ENCODE measurements at regions not wholly inside any gene's neighbourhood (a gene's known extent, or its start where the extent isn't known, plus 50 kb on each side); places are given as distances from the start of the nearest gene placed in this dataset.

DNA sequence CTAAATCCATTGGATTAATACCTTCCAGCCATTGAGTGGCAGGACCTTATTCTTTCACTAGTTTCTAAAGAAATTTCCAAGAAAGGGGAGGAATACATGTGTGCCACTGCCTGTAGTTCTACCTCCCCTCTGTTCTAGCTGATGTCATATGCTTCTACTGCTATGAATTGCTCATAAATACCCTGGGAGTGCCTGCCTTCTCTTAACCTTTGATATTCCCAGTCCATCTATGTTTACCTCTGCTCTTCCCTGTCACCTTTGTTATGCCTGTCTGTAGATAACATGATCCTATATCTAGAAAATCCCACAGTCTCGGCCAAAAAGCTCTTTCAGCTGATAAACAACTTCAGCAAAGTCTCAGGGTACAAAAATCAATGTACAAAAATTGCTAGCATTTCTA lies 486.9 kb upstream of the ARRDC4 start:
- DNase-seq (ENCODE audit: low read depth in 2 of 2), result no peak

DNA sequence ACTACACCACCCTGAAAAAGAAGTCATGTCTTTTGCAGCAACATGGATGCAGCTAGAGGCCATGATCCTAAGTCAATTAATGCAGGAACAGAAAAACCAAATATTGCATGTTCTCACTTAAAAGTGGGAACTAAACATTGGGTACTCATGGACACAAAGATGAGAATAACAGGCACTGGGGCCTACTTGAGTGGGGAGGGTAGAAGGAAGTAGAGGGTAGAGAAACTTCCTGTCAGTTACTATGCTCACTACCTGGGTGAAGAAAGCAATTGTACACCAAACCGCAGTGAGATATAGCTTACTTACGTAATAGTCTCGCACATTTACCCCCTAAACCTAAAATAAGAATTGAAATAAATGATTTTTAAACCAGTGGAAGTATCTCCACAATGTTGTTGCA lies 480.5 kb upstream of the ARRDC4 start:
- no peak for DNase-seq (ENCODE audit: low read depth in 2 of 2)

DNA sequence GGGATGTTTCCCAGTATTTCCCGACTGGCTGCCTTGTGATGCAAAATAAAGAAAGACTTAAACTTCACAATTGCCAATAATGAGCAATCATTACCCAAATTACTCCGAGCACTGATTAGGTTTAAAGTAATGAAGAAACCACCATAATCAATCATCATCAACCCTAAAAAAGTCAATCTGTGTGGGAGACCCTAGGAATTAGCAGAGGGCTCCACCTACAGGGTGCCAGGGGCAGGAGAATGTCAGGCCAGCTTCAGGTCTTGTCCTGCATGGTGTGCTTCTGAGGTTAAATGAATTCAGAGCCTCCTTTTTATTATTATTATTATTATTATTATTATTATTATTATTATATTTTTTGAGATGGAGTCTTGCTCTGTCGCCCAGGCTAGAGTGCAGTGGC lies 478.0 kb upstream of the ARRDC4 start:
- DNase-seq (ENCODE audit: low read depth in 2 of 2), result no peak

DNA sequence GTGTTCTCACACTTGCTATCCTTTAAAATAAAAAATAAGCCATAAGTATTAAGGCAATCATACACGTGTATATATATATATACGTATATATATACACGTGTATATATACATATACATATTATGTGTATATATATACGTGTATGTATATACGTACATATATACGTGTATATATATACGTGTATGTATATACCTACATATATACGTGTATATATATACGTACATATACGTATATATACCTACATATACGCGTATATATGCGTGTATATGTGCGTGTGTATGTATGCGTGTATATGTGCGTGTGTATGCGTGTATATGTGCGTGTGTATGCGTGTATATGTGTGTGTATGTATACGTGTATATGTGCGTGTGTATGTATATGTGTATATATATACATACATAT lies 477.3 kb upstream of the ARRDC4 start:
- DNase-seq (ENCODE audit: low read depth in 2 of 2), result no peak

DNA sequence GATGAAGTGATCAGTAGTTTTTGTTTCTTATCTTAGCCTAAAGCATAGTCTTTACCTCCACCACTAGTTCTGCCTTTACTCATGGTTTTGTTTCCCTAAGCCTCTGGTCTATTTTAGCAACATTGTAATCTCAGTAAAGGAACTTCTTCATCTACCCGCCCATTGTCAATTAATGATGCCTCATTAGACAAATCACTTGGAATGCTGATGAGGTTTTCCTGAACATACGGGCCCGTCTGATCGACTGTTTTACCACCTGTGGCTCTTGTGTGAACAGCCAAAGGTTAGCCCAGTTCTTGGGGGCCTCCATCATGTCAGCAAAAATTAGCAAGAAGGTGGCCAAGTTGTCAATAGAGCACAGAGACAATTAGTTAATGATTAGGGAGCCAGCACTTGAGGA lies 470.1 kb upstream of the ARRDC4 start:
- no peak for DNase-seq (ENCODE audit: low read depth in 2 of 2)

DNA sequence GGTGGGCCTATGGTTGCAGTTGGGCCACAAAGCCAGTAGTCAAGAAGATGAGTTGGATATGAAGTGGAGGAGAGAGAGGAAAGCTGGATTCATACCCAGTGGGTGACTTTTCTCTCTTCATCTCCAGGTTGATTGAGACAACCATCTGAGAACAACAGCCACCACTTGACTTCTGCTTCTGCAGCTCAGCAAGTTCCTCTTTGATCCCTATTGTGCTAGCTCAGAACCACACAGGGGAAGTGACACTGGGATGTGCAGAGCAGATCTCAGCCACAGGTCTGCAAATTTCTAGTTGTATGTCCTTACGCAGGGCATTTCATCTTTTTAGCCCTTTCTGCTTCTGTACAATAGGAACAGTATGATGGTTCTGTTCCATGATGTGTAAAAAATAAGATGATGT lies 459.2 kb upstream of the ARRDC4 start:
- no peak for DNase-seq (ENCODE audit: low read depth in 2 of 2)

DNA sequence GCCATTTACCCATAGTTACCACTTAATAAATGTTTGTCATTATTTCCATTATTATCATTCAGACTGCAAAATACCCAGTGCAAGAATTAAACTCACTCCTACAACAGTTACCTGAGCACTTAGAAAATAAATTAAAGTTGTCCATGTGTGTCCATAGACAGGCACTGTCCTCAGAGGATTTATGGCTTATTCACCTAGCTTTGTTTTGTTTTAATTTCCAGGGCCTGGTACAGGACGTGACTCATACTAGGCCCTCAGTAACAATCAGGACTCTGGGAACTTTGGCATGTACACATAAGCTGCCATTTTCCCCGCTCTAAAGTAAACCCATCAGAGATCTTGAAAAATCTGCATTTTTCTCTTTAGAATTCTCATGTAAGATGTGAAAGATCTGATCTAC lies 458.5 kb upstream of the ARRDC4 start:
- no peak for DNase-seq (ENCODE audit: low read depth in 2 of 2)

DNA sequence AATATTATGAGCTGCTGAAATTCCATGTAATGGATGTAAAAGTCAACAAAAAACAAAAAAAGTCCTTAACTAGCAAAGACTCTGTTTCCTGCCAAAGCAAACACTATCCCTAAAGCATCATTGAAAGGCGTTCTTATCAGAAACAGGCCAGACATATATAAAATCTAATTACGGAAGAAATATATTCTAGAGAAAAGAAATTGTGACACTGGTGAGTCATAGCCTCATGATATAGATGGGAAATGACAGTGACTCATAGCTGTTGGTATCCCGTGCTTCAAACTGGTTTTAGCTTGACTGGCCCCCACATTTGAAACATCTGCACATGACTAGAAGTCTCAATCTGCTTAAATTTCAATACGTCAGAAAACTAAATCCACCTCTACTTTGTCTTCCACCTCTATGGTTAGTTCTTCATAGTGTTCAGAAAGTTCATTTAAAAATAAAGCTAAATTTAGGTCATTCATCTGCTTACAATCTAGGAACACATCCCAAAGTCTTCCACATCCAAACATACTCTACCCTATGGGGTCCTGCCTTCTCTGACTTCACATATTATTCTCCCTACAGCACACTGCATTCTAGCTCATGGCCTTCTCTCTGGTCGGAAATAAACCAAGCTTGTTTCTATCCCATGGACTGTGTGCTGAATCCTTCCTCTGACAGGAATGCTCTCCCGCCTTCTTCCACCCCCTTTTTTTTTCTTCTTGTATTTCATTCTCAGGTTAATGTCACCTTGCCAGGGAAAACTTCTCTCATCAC lies 456.3 kb upstream of the ARRDC4 start:
- DNase-seq (ENCODE audit: low read depth in 2 of 2), result no peak

DNA sequence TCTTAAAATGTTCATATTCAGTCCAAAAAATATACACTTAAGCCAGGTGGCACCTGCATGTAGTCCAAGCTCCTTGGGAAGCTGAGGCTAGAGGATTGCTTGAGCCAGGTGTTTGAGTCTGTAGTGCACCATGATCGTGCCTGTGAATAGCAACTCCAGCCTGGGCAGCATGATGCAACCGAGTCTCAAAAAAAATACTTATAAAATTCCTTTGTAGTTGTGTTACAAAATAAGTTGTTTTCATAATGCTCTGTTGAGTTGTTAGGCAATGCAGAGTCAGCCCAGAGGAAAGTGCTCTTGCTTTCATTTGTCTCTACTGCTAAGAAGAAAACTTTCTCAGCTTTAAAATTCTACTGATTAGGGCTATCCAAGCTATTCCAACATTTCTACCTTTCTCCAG lies 442.8 kb upstream of the ARRDC4 start:
- DNase-seq (ENCODE audit: low read depth in 2 of 2), result no peak

DNA sequence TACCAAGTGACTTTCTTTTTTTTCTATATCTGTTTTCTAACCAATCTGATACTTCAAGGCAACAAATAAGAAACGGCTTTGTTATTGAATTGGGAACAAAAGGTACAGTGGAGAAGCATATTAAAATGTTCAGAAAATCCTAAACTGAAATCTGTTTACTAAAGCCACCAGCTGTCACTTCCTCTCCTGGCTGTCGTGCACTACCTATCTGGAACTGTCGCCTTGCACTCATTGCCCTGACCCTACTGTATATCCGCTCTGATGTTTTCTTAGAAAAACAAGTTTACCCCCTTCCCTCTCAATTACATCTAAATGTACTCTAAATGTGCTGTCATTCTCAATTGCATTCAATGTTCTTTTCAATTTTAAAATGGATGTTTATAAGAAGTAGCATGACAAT lies 439.8 kb upstream of the ARRDC4 start:
- no peak for DNase-seq (ENCODE audit: low read depth in 2 of 2)

DNA sequence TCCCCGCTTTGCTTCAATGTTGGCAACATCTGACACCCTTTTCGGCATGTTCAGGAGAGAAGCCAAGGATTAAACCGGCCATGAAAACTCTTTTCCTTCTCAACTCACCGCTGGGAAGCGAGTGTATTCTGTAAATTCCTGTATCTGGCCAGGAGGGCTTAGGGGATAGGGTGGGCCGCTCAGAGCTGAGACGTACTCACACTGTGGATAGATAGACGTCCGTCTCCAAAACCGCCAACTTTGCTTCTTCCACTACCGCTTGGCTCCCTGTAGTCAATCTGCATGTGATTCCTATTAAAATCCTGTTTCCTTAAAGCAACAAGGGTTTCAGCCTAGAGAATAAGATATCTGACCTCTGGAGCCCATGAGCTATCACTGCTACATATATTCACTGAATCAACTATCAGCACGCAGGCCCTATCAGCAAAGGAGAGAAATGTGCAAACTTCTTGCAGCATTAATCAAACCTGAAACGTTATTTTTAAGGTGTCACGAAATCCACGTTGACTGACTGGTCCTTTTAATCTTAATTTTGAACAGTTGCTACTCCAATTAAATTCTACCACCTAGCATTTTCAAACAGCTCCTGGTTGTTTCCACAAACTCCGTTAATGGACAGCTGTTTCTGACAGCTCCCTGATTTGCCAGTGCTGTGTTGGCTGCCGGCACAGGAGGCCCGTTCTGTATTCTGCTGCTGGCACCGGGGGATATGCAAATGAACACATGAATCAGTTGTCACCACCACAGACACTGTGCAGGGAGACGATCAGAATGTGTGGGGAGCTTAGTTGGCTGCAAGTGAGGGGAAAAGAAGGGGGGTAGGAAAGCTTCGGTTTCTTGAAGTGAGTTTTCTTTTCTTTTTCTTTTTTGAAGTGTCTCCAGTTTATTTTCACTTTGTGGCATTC lies 438.9 kb upstream of the ARRDC4 start:
- no peak for DNase-seq (ENCODE audit: low read depth in 2 of 2)

DNA sequence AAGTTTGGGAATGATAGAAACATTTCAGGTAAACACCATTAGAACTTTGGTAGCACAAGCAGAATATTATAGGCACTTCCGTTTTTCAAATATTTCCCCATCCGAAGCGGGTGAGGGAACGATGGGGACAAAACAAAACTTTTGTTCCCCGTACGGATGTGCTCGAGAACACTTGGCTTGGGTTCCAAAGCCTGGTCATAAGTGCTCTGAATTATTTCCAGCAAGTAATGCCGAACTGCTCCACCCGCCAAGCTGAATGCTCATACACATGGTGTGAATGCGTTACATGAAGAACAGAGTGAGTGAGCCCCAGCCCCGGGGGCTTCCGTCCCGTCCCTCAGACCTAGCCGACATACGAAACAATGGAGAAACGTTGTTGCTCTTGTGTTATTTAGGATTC lies 438.2 kb upstream of the ARRDC4 start:
- DNase-seq (ENCODE audit: low read depth in 2 of 2), result no peak

DNA sequence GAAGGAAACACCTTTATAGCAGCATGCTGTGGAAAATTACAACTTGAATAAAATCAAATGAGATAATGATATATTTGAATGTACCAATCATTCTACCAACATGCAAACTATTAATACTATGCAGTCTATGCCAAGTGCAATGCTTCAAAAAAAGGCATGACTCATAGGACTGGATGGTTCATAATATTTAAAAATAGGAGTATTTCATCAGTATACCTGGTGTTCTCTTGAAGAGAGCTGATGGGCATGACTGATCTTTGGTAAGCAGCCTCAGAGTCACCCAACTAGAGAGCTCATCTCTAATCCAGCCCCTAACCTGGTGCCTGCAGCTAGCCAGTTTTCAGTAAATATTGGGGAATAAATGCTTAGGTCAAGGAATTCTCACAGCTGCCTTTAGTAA lies 434.7 kb upstream of the ARRDC4 start:
- no peak for DNase-seq (ENCODE audit: low read depth in 2 of 2)

DNA sequence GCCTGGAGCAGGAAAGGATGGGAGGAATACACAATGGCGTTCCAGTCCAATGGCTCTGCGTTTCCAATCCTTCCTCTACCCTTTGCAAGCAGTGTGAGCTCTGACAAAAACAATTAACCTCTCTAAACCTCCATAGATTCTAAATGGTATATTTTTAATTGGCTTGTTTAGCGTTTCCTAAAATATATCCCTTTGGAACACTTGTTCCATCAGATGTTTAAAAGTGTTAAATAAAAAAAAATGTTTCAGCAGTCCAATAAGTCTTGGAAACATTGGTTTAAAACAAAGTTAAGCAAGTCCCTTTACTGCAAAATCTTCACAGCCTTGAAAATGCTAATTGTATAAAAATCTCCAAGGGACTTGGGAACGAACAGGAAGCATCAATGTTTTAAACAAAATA lies 432.3 kb upstream of the ARRDC4 start:
- DNase-seq (ENCODE audit: low read depth in 2 of 2), result no peak

DNA sequence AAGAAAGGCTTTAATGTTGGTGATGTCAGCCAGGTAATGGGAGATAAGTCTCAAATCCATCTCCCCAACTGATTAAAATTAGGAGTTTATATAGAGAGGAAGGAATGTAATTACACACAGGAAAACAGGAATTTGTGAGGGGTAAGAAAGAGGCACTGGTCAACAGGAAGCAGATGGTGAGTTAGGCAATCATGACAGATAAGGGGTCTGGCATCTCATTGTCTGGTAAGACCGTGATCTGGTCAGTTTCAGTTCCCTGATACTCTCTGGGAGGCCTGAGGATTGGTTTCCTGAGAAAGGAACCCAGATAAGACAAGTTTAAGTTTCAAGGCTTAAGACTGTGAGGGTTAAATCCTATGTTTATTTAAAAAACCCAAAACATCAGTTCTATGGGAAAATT lies 414.7 kb upstream of the ARRDC4 start:
- no peak for DNase-seq (ENCODE audit: low read depth in 2 of 2)

DNA sequence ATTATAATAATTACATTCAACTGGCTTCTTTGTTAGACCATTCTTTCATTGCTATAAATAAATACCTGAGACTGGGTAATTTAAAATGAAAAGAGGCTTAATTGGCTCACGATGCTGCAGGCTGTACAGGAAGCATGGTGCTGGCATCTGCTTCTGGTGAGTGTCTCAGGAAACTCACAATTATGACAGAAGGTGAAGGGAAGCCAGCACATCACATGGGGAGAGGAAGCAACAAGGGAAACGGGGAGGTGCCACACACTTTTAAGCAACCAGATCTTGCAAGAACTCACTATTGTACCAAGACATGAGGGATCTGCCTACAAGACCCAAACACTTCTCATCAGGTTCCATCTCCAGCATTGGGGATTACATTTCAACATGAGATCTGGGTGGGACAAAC lies 413.1 kb upstream of the ARRDC4 start:
- DNase-seq (ENCODE audit: low read depth in 2 of 2), result no peak

DNA sequence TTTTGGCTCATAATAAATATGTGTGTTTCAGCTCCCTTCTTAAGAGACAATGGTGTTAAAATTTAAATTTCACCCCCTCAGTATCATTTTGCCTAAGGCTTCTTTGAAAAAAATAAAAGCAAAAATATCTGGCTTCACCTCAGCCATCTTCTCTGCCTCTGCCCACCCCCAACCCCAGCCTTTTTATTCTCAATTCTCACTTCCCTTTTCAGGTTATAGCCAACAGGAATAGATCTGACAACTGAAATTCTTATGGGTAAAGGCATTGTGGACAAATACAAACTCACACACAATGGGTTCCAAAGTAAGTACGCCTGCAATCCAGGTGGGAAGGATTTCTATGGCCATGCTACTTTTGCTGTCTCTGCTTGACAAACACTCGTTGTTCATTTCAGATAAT lies 399.0 kb upstream of the ARRDC4 start:
- no peak for DNase-seq (ENCODE audit: low read depth in 2 of 2)

DNA sequence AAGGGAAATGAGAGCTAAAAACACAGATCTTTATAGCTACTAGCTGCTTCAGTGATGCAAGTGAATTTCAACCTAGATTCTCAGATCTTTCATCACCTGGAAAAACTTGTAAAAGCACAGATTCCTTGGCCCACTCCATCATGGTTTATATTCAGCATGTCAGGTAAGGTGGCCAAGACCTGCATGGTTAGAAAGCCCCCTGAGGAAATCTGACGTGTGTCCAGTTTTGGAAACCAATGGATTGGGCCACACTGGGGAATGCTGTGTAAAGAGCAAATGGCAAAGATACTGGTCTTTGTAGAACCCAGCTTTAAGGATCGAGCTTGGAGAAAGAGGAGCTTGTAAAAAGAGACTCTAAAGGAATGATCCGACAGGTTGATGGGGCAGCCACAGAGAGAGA lies 397.0 kb upstream of the ARRDC4 start:
- no peak for DNase-seq (ENCODE audit: low read depth in 2 of 2)

DNA sequence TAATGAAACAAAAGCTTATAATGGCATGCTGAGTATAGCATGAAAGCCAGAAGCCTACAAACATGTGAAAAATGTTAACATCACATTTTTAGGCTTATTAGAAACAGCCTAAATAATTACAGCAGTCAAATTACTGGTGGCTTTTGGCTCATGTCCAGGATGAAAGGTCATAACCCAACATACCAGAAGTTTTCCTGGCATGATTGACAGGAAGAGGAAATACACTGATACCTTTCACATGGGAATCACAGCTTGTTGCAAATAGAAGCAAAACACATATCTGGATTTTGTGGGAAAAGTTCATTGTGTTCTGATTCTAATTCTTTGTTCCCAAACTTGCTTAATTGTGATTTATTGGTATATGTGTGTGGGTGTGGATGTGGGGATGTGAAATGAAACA lies 393.5 kb upstream of the ARRDC4 start:
- DNase-seq (ENCODE audit: low read depth in 2 of 2), result no peak

DNA sequence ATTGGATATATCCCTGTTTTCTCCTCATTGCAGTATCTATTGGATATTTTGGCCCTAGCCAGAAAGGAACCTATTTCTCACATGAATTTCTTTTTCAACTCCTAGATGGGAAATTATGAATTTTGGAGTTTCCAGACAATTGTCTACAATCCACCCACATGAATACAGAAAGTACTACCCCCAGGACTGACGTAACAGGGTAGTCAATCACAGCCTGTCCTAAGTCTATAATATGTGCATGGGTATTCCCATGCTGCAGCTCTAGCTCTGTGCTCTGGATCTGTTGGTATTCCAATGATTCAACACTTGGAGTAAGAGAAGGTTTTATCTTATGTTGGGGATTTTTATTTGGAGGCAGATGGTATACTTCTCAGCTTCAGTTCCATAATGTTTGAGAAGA lies 393.1 kb upstream of the ARRDC4 start:
- no peak for DNase-seq (ENCODE audit: low read depth in 2 of 2)

DNA sequence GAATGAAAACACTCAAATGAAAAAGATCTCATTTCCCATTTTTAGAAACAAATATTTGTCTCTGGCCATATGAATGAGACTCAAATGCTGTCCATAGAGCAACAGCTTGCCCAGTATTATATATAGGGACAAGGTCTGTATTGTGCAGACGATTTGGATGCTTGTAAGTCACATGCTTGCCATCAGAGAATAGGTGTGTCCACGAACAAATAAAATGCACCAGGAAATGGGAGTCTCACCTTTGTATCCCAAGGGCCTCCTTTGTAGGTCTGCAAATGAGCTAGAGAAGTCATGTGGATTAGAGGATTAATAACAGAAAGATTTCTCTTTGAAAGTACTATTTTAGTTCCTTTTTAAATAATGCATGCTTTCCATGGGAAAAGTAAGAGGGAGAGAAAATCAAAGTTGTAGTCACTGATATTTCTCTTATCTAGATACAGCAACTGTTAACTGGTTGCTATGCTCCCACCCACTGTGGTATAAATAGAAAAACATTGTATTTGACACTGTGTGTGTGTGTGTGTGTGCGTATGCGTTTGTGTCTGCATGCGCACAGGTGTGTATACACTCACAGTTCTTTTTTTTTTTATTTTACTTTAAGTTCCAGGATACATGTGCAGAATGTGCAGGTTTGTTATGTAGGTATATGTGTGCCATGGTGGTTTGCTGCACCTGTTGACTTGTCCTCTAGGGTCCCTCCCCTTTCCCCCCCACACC lies 383.4 kb upstream of the ARRDC4 start:
- no peak for DNase-seq (ENCODE audit: low read depth in 2 of 2)

DNA sequence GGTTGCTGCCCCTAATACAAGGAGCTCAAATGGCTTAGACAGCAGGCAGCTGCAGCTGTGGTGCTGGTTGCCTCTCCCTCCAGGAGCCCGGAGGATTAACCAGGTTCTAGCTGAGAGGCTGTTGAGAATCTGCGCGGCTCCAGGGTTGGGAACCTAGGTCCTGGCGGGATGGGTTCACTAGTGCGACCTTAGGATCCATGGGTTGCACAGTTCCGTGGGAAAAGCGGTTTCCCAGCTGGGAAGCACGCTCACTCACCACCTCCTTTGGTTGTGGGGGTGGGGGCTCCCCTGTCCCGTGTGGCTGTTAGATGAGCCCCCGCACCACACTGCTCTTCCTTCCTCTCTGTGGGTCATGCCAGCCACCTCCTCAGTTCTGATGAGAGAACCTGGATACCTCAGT lies 375.1 kb upstream of the ARRDC4 start:
- no peak for DNase-seq (ENCODE audit: low read depth in 2 of 2)

DNA sequence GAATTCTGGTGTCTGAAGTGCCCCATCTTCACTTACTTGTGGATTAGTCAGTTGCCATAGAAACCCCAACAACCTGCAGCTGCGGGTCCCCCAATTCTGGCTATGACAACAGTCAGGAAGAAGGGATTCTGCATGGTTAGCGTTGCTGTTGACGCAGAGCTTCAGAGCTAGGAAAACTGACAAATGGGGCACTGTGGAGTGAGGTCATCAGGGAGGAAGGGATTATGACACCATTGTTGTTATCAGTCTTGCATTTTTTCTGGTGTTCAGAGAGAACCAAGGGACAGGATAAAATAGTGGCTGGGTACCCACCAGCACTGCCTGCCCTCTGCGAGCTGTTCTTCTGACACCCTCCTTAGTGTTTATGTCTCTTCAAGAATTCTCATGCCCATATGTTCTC lies 367.7 kb upstream of the ARRDC4 start:
- DNase-seq (ENCODE audit: low read depth in 2 of 2), result no peak

All from stimulated activated CD8-positive, alpha-beta memory T cell treated with anti-CD3 and anti-CD28 coated beads, Interleukin-2, amount 100 ng/mL, for 48 hours (primary cell).